IMR-90 (cell line): ENCODE measurements at regions not wholly inside any gene's neighbourhood (a gene's known extent, or its start where the extent isn't known, plus 50 kb on each side); places are given as distances from the start of the nearest gene placed in this dataset.

Source experiments
- CEBPB ChIP-seq: IDR thresholded peaks from 2 replicates; pipeline ENCODE4 v1.6.1; 2012; ENCODE audit warnings: low read depth, low read length, improper control_type of control experiment
- NFE2L2 ChIP-seq: fragments of 150-350 bp; IDR thresholded peaks from 2 replicates; pipeline ENCODE4 v1.6.1; 2016; ENCODE audit warnings: low read depth, mild to moderate bottlenecking, low read length
- POLR2A ChIP-seq: IDR thresholded peaks from 2 replicates; pipeline ENCODE4 v1.6.1; 2012; ENCODE audit warnings: mild to moderate bottlenecking, low read depth, low read length
- SMC3 ChIP-seq: fragments of 150-350 bp; IDR thresholded peaks from 2 replicates; pipeline ENCODE4 v1.6.1; 2016; ENCODE audit warnings: low read depth, mild to moderate bottlenecking, antibody characterized with exemption, low read length, moderate library complexity
- TF ChIP-seq, protein P1 (sequence below): conservative IDR thresholded peaks from 2 replicates; pipeline ENCODE4 v1.5.1; 2012; ENCODE audit warnings: mild to moderate bottlenecking, low read depth, low read length, improper control_type of control experiment
- TF ChIP-seq, protein P2 (sequence below): fragments of 150-350 bp; IDR thresholded peaks from 2 replicates; pipeline ENCODE4 v1.6.1; 2017; ENCODE audit warnings: mild to moderate bottlenecking, antibody characterized with exemption, low read length, low read depth

DNA sequence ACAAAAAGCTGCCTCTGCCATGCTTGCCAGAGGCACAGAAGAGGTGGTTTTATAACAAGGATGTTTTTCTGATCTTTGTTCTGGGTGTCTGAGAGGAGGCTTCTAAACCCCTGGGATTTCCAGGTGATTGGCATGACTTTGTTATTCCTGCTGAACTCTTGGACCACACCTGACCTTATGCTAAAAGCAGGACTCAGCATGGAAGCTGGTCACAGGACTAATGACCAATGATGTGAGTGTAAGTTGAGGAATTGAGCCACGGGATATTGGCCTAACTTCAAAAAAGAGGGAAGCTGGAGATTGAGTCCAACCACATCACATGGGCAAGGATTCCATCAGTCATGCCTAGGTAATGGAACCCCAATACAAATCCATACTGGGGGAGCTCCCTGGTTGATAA is 437.9 kb downstream of the POM121L12 start:
- TF ChIP-seq, protein P1, sequence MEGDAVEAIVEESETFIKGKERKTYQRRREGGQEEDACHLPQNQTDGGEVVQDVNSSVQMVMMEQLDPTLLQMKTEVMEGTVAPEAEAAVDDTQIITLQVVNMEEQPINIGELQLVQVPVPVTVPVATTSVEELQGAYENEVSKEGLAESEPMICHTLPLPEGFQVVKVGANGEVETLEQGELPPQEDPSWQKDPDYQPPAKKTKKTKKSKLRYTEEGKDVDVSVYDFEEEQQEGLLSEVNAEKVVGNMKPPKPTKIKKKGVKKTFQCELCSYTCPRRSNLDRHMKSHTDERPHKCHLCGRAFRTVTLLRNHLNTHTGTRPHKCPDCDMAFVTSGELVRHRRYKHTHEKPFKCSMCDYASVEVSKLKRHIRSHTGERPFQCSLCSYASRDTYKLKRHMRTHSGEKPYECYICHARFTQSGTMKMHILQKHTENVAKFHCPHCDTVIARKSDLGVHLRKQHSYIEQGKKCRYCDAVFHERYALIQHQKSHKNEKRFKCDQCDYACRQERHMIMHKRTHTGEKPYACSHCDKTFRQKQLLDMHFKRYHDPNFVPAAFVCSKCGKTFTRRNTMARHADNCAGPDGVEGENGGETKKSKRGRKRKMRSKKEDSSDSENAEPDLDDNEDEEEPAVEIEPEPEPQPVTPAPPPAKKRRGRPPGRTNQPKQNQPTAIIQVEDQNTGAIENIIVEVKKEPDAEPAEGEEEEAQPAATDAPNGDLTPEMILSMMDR, result no peak
- TF ChIP-seq CEBPB, result no peak
- TF ChIP-seq NFE2L2, result no peak
- TF ChIP-seq, protein P2, sequence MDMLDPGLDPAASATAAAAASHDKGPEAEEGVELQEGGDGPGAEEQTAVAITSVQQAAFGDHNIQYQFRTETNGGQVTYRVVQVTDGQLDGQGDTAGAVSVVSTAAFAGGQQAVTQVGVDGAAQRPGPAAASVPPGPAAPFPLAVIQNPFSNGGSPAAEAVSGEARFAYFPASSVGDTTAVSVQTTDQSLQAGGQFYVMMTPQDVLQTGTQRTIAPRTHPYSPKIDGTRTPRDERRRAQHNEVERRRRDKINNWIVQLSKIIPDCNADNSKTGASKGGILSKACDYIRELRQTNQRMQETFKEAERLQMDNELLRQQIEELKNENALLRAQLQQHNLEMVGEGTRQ, result no peak
- no peak for TF ChIP-seq SMC3
- TF ChIP-seq POLR2A, result no peak
